ENCODE measurements at regions not wholly inside any gene's neighbourhood (a gene's known extent, or its start where the extent isn't known, plus 50 kb on each side); places are given as distances from the start of the nearest gene placed in this dataset.
"Not testable (repeated sequence)": the region's sequence is repeated elsewhere in the genome, so short reads cannot be mapped to it uniquely, and the experiment has no call there.

GRCh38 chr2:204364860-204365535 is 180.3 kb upstream of the PARD3B start:
- no peak for DNase-seq

DNA sequence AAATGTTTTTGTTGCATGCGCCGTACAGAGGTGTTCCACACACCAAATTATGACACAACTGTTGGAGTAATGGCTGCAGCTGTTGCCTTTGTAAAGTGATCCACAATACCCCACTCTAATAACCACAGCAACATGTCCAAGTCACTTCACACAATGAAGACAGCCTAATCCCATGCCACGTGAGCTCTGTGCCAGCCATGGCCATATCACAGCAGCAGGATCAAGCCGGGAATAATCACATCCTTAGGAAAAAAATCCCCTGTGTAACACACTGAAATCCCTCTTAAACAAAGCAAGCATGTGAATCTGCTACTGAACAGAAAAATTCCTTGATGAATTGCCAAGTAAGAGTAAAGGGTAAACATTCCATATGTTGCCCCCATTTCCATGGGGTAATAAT is 179.5 kb upstream of the PARD3B start:
- no peak for DNase-seq

- DNase-seq = no peak
Measured at GRCh38 chr2:204367466-204367865, 177.8 kb upstream of the PARD3B start.

DNA sequence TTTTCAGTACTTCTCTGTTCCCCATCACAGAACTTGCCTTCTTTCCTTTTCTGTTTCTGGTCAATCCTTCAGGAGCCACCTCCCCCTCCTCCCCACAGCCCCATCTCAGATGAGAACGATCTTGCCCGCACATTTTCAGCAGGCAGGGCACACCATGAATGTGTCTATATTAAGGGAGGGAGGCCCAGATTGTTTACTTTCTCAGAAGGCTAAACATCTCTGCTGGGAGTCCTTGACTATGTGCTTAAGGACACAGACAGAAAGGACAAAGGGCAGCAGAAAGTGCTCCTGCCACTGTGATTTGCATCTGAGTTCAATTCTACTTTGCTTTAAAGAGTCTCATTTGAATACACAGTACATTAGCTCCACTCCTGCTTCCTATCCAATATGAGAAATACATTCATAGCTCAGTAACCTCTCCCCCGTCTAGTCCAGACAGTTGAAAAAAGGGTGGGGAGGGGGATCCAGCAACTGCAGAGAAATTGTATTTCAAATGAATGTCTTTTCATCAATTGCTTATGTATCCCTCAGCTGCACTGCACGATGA is 175.0 kb upstream of the PARD3B start:
- no peak for DNase-seq

- DNase-seq = no peak
Measured at GRCh38 chr2:204373942-204374341, 171.3 kb upstream of the PARD3B start.

DNA sequence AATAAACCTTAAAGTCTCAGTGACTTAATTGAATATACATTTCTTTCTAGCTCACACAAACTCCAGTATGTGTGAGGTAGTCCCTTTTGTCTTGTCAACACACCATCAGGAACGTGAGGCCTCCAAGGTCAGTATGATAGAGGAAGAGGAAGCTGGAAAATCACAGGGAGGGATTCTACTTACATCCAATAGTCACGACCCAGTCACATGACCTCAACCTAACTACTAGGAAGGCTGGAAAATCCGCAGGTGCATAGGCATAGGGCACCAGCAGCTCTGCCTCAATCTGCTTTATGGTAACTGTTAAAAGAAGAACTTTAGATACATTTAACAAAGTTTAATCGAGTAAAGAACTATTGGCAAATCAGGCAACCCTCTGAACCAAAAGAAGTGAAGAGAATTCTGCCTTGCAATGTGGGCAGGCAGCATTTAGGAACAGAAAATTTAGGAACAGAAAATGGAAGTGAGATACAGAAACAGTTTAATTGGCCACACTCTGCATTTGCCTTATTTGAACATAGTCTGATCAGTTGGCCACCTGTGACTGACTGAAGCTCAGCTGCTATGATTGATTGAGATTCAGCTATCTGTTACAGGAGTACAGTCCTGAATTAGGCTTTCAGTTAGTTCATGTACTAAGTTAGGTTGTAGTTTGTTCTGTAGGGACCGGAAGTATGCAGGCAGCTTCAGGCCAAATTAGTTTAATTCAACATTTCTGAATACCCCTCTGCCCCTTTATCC is 165.0 kb upstream of the PARD3B start:
- no peak for DNase-seq

DNA sequence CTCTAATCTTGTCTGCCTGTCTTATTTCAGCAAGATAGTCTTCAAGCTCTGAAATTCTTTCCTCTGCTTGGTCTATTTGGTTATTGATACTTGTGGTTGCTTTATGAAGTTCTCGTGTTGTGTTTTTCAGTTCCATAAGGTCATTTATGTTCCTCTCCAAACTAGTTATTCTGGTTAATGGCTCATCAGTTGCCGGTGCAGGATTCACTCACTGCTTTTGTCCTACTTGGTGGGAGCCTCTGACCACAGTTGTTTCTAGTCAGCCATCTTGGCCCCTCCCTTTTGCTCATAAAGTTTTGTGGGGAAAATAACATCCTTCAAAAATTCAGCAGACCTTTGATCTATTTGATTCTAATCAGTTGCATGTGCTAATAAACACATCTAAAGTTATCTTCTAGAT is 158.6 kb upstream of the PARD3B start:
- no peak for DNase-seq

GRCh38 chr2:204389120-204389519 is 156.2 kb upstream of the PARD3B start:
- DNase-seq = no peak

DNA sequence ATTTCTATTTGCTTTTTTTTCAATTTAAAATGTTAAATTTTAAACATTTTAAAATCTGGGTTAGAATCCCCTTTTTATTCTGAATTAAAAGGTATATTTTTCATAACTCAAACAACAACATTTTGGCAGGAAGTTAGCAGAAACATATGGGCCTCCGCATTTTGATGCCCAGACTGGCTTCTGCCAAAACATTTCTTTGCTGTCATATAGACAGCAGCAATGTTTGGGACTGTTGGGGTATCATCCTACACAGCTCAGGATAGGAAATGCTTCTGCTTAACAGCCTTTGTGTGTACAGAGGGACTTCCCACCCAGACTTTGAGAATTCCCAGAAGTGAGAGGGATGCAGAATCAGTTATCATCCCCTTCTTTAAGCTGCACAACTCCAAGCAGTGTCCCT is 155.4 kb upstream of the PARD3B start:
- no peak for DNase-seq

DNA sequence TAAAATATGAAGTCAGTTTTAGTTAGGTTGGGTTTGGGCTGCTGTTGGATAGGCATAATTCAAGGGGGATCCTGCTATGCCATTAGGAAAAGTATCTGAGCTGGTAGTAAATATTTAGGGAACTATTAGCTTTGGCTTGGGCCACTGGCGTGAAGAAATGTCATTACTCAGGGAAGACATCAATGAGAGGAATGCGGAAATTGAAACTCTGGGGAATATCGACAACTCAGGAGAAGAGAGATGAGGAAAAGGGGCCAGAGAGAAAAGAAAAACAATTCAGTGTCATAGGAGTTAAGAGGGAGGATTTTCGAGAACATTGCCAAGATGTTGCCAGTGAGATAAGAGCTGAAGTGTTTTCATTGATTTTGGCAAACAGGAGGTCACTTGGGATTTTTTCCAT is 149.7 kb upstream of the PARD3B start:
- no peak for DNase-seq

GRCh38 chr2:204401114-204401513 is 144.2 kb upstream of the PARD3B start:
- DNase-seq = no peak

DNA sequence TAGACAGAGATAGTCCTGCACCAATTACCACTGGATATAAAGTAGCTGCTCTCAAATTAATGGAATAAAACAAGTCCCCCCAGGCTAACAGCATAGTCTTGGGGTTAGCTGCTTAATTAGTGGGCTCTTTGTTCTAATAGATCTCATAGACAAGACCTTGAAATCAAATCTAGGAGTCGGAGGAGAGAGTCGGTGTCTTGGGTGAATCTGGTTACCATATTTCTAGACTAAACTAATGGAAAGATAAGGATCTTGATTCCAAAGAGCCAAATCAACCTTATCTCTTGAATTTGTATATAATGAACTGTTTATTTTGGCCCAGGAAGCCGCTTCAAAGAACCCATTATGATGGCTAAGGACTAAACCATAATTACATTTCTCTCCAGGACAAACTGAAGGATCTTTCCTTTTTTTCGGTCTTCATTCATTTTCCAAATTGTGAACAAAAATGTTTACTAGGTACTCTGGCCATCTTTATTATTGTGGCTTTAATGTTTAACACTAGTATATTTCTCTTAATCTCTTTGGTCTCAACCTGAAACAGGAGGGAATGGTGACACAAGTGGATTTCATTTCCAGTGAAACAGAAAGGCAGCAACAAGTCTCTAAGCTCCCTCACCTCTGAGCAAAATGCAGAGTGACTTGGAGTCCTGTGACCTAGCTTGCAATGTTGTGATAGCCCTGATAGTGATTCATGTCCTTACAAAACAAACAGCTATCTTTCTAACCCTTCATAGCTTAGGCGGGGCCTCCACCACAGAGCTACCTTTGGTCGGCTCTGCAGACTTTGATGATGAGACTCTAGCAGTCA is 137.9 kb upstream of the PARD3B start:
- DNase-seq = no peak

GRCh38 chr2:204412782-204413181 is 132.5 kb upstream of the PARD3B start:
- not testable (repeated sequence) for DNase-seq

DNA sequence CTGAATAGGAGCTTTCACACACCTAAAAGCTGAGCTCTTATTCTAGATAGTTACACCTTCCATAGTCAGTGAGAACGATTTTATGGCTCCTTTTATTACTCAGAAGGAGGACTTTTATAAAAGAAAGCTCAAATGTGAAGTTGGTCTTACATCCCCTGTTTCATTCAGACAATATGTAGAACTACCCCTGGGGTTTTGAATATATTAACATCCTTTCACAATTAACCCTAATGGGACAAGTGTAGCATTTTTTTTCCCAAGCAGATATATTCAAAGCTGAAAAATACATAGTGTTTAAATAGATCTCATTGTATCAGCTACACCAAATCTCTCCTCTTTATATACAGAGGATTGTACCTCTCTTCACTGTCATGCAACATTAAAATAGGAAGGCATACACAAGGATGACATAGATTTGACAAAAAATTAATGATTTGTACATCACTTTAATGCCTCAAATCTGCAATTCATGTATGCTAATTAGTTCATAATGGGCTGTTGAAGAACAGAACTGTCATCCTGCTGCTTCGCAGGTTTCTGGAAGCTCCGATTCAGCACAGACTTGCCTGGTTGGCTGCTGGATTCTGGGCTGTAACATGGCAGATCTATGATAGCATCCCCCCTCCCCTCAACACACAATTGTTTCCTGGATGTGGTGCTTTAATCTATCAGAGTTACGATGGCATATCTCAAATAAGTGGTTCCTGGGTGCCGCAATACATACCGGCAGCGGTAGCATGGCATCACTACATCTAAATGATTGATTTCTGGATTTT is 129.7 kb upstream of the PARD3B start:
- DNase-seq = no peak

DNA sequence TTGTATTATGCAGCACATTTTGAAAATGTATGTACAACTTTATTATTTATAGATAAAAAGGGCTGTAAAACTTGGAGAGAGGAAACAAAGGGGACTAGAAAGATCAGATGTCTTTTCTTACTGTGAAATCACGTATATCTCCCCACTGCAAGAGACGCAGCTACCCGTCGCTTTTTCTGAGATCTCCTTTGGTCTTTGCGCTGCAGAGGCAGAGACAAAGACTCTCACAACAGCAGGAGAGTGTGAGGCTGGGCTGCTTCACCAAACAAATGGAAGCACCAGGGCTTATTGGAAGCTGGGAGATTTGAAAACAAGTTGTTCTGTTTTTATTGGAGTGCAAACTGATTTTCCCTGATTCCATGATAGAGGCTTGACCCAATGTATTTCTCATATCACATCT is 129.0 kb upstream of the PARD3B start:
- no peak for DNase-seq

GRCh38 chr2:204425821-204426220 is 119.5 kb upstream of the PARD3B start:
- no peak for DNase-seq

DNA sequence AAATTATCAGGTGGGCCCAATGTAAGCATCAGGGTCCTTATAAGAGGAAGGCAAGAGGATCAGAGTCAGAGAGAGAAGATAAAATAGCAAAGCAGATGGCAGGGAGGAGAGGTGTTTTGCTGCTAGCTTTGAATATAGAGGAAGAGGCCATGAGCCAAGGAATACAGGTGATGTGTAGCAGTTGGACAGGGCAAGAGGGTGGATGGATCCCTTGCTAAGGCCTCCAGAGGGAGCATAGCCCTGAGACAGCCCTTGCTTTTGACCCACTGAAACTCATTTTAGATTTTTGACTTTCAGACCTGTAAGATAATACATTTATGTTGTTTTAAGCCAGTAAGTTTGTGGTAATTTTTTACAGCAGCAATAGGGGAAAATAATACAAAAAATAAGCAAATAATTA is 116.6 kb upstream of the PARD3B start:
- no peak for DNase-seq

- no peak for DNase-seq
Measured at GRCh38 chr2:204431529-204431928, 113.7 kb upstream of the PARD3B start.

- DNase-seq = no peak
Measured at GRCh38 chr2:204432196-204432595, 113.1 kb upstream of the PARD3B start.

DNA sequence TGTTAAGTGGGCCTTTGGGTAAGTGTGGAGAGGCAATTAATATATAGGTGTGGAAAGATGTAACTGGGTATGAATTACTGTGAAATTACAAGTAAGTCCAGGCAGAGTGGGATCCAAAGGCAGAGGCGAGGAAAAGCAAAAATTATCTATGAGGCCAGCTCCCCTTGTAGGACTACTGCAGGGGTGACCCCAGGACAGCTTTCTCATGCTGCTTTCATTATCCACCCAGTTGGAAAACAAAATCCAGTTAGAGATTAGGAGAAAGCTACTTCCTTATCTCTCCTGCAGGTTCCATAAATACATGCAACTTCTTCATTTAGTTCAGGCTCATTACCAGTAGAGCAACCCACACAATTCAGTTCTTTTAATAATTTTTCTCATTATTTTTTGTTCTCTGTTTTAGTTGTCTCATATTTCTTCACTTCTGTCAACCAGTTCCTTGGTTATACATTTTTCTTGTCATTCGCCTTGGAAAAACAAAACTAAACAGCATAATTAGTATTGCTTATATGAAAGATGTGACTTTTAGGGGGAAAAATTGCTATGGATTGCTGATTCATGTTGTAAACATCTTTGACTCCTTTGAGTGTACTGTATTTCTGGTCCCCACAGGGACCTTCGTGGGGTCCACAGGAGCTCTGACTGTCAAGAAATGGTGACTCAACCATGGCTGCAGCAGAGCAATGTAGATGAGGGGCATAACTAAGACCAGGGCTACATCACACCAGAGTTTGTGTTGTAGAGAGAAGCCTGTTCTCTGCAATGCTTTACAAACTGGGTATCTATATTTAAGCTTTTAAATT is 110.4 kb upstream of the PARD3B start:
- DNase-seq = no peak

- no peak for DNase-seq
Measured at GRCh38 chr2:204436230-204436629, 109.0 kb upstream of the PARD3B start.

DNA sequence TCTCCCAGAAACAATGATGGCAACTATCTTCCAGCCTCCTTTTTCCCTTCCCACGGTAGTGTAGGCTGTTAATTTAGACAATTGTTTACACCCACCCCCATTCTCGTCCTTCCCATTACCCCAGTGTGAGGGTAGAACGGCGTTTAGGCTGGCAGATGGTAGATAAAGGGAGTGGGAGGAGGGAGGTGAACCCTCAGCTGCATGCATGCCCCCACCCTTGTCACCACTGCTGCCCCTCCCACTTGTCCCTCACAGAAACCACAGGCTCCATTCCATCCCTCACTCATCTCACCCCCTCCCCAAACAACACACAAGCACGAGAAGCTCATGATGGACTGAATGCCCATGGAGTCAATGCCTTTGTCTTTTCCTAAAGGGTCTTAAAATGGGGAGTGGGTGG is 107.9 kb upstream of the PARD3B start:
- no peak for DNase-seq

All from C1 segment of cervical spinal cord (tissue), 14 donors.